A549 (cell line): ENCODE measurements at regions not wholly inside any gene's neighbourhood (a gene's known extent, or its start where the extent isn't known, plus 50 kb on each side); places are given as distances from the start of the nearest gene placed in this dataset.

ENCODE experiments used
- ATAC-seq, 2 experiments: fragments of 200-7000 bp in 1 of 2; fragments of >200 bp in 1 of 2; cut with Nextera tagmentation in 1 of 2; cut with Tn5 transposase in 1 of 2; 3 replicates each; pipeline versions ENCODE4 v1.8.0 to v1.9.1; 2018 to 2020; ENCODE audit warnings: mild to moderate bottlenecking in 1 of 2, moderate library complexity in 1 of 2
- CTCF ChIA-PET: fragments of 300-600 bp; sonication (Branson Sonifier 250); formaldehyde crosslinking; extraction: SDS; loops from one replicate; lab custom pipeline; 2021; ENCODE audit warnings: antibody characterized with exemption, inconsistent platforms; lab: Yijun Ruan, JAX
- POLR2A ChIA-PET: fragments of 350-600 bp; formaldehyde crosslinking; extraction: SDS; loops from one replicate; lab custom pipeline; 2021; ENCODE audit warnings: antibody characterized with exemption, inconsistent platforms; lab: Yijun Ruan, JAX
- DNase-seq, 2 experiments: peaks; one replicate each; pipeline versions ENCODE4 v3.0.0 to v3.0.0-alpha.2; 2011 to 2016; ENCODE audit warnings: low read depth in 1 of 2, low spot score in 1 of 2
- FAIRE-seq: peaks from 2 replicates; lab custom pipeline; 2011; peaks lifted over from hg19 to GRCh38; lab: Jason Lieb, UNC
- H3K27ac ChIP-seq, 2 experiments: fragments of >200 bp; sonication (Bioruptor Twin); formaldehyde crosslinking; 3 replicates each; pipeline ENCODE4 v1.5.1; 2016 to 2017
- H3K4me1 ChIP-seq: fragments of >200 bp; sonication (Bioruptor Twin); formaldehyde crosslinking; 3 replicates; pipeline ENCODE4 v1.6.1; 2016
- H3K4me2 ChIP-seq: fragments of >200 bp; sonication (Bioruptor Twin); formaldehyde crosslinking; 3 replicates; pipeline ENCODE4 v1.6.1; 2016
- H3K4me3 ChIP-seq: fragments of >200 bp; sonication (Bioruptor Twin); formaldehyde crosslinking; 3 replicates; pipeline ENCODE4 v1.5.1; 2016
- H3K9me3 ChIP-seq: fragments of >200 bp; sonication (Bioruptor Twin); formaldehyde crosslinking; 3 replicates; pipeline ENCODE4 v1.6.1; 2016
- BHLHE40 ChIP-seq: IDR thresholded peaks from 2 replicates; pipeline ENCODE4 v1.6.1; 2012; ENCODE audit warnings: low read depth, low read length, inconsistent platforms
- CBX2 ChIP-seq: fragments of 200-600 bp; sonication (generic); IDR thresholded peaks from 2 replicates; pipeline ENCODE4 v1.6.1; 2016; ENCODE audit warnings: low read depth, mild to moderate bottlenecking, borderline replicate concordance
- CEBPB ChIP-seq, 2 experiments: fragments of >200 bp in 1 of 2; sonication (Bioruptor Twin) in 1 of 2; formaldehyde crosslinking in 1 of 2; IDR thresholded peaks; 2 replicates each; pipeline ENCODE4 v1.6.1; 2012 to 2016
- CHD2 ChIP-seq: fragments of 150-350 bp; IDR thresholded peaks from 2 replicates; pipeline ENCODE4 v1.6.1; 2014; ENCODE audit warnings: low read length; ENCODE audit not compliant: partially characterized antibody
- FOSL2 ChIP-seq, 2 experiments: fragments of 450-650 bp in 1 of 2; fragments of >200 bp in 1 of 2; sonication (Bioruptor Twin) in 1 of 2; formaldehyde crosslinking; IDR thresholded peaks; 2 replicates each; pipeline versions ENCODE4 v1.5.0 to v1.6.1; 2016 to 2020; ENCODE audit warnings: mild to moderate bottlenecking in 1 of 2, moderate library complexity in 1 of 2
- KDM1A ChIP-seq: fragments of 200-600 bp; sonication (generic); IDR thresholded peaks from 2 replicates; pipeline ENCODE4 v1.6.1; 2016; ENCODE audit warnings: low read depth, mild to moderate bottlenecking
- MAFK ChIP-seq: fragments of 450-650 bp; IDR thresholded peaks from 2 replicates; pipeline ENCODE4 v1.6.1; 2014; ENCODE audit not compliant: partially characterized antibody
- NPAS2 ChIP-seq: fragments of 250-450 bp; sonication (Bioruptor Pico); IDR thresholded peaks from 2 replicates; pipeline ENCODE4 v1.8.0; 2022; ENCODE audit warnings: mild to moderate bottlenecking, moderate library complexity, borderline replicate concordance
- RAD21 ChIP-seq, 2 experiments: fragments of >200 bp in 1 of 2; sonication (Bioruptor Twin) in 1 of 2; formaldehyde crosslinking in 1 of 2; IDR thresholded peaks in 1 of 2; conservative IDR thresholded peaks in 1 of 2; 2 replicates in 1 of 2; 3 replicates in 1 of 2; pipeline ENCODE4 v1.6.1; 2012 to 2018; ENCODE audit warnings: inconsistent platforms in 1 of 2
- RFX5 ChIP-seq: fragments of 450-650 bp; IDR thresholded peaks from 2 replicates; pipeline ENCODE4 v1.7.1; 2014; ENCODE audit warnings: antibody characterized with exemption, mild to moderate bottlenecking, moderate library complexity
- RNF2 ChIP-seq: fragments of 200-600 bp; sonication (generic); IDR thresholded peaks from 2 replicates; pipeline ENCODE4 v1.6.1; 2016; ENCODE audit warnings: low read depth, mild to moderate bottlenecking, antibody characterized with exemption, moderate library complexity, borderline replicate concordance
- SMC3 ChIP-seq: fragments of >200 bp; sonication (Bioruptor Twin); formaldehyde crosslinking; IDR thresholded peaks from 3 replicates; pipeline ENCODE4 v1.6.1; 2018; ENCODE audit warnings: inconsistent platforms
- SREBF2 ChIP-seq: fragments of 450-650 bp; IDR thresholded peaks from 2 replicates; pipeline ENCODE4 v1.6.1; 2014; ENCODE audit warnings: mild to moderate bottlenecking, moderate library complexity
- ZNF302 ChIP-seq: fragments of 250-450 bp; sonication (Bioruptor Pico); IDR thresholded peaks from 2 replicates; pipeline ENCODE4 v1.9.0; 2021; ENCODE audit warnings: inconsistent platforms, mild to moderate bottlenecking, moderate library complexity
- WGBS: methylation state at CpG from one replicate; pipeline ENCODE4 v1.1.6; 2017; ENCODE audit errors: missing lambda C conversion rate; 5-methylcytosine and 5-hydroxymethylcytosine counted together
- TF ChIP-seq, protein P1 (sequence below): fragments of 150-350 bp; IDR thresholded peaks from 2 replicates; pipeline ENCODE4 v1.6.1; 2014; ENCODE audit warnings: low read depth, mild to moderate bottlenecking, low read length
- TF ChIP-seq, protein P2 (sequence below): fragments of >200 bp; sonication (Bioruptor Twin); formaldehyde crosslinking; IDR thresholded peaks from 3 replicates; pipeline ENCODE4 v1.5.1; 2016
- TF ChIP-seq, protein P3 (sequence below): fragments of 250-450 bp; sonication (Bioruptor Pico); IDR thresholded peaks from 2 replicates; pipeline ENCODE4 v1.5.0; 2020; ENCODE audit warnings: low read depth, mild to moderate bottlenecking, moderate library complexity
- TF ChIP-seq, protein P4 (sequence below): IDR thresholded peaks from 2 replicates; pipeline ENCODE4 v1.6.1; 2012

DNA sequence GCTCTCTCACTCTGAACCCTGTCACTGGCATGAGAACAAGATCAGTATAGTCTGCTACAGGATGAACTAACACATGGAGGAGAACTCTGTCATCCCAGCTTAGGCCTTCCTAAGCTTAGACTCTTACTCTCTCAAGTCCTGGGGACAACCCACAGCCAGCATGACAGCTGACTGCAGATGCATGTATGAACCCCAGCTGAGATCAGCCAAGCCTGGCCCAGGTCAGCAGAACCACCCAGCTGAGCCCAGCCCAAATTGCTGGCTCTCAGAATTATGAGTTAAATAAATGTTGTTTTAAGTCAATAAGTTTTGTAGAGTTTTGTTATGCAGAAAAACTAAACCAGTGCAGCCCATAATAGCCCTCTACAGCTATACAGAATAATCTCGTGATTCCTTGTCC, 287.3 kb downstream of the TNS1 start:
- H3K4me3 ChIP-seq = no peak overlapping the region
- H3K9me3 ChIP-seq = no peaks in the 10 kb centered on the region
- FAIRE-seq (no peak), DNase-seq (no peak), ATAC-seq (no peak)
- ChIA-PET POLR2A (no interaction called here), CTCF (interaction anchor here (0.7 to 1.7 kb wide), 5 partner anchors 11 to 1017 kb away, joined by 3 to 6 read pairs (median 3); no protein-coding TSS in a partner anchor)
- no peak overlapping the region for H3K27ac ChIP-seq
- WGBS = 36% methylated on average over 1 of the region's 1 CpG
- peaks cover 6% of the 10 kb centered on the region; the same call in 2 of the 3 replicates for H3K4me1 ChIP-seq
- TF ChIP-seq NPAS2 (no peak), MAFK (no peak), RNF2 (no peak), CHD2 (no peak), SREBF2 (no peak), FOSL2 (IDR thresholded peaks at IDR 0.05) (no peak), FOSL2 (CRISPR knock-in tag; IDR thresholded peaks at IDR 0.05) (no peak), KDM1A (no peak)
- TF ChIP-seq, protein P1, sequence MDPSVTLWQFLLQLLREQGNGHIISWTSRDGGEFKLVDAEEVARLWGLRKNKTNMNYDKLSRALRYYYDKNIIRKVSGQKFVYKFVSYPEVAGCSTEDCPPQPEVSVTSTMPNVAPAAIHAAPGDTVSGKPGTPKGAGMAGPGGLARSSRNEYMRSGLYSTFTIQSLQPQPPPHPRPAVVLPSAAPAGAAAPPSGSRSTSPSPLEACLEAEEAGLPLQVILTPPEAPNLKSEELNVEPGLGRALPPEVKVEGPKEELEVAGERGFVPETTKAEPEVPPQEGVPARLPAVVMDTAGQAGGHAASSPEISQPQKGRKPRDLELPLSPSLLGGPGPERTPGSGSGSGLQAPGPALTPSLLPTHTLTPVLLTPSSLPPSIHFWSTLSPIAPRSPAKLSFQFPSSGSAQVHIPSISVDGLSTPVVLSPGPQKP = no peak
- TF ChIP-seq, protein P2, sequence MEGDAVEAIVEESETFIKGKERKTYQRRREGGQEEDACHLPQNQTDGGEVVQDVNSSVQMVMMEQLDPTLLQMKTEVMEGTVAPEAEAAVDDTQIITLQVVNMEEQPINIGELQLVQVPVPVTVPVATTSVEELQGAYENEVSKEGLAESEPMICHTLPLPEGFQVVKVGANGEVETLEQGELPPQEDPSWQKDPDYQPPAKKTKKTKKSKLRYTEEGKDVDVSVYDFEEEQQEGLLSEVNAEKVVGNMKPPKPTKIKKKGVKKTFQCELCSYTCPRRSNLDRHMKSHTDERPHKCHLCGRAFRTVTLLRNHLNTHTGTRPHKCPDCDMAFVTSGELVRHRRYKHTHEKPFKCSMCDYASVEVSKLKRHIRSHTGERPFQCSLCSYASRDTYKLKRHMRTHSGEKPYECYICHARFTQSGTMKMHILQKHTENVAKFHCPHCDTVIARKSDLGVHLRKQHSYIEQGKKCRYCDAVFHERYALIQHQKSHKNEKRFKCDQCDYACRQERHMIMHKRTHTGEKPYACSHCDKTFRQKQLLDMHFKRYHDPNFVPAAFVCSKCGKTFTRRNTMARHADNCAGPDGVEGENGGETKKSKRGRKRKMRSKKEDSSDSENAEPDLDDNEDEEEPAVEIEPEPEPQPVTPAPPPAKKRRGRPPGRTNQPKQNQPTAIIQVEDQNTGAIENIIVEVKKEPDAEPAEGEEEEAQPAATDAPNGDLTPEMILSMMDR = no peak
- no peak overlapping the region for H3K4me2 ChIP-seq

DNA sequence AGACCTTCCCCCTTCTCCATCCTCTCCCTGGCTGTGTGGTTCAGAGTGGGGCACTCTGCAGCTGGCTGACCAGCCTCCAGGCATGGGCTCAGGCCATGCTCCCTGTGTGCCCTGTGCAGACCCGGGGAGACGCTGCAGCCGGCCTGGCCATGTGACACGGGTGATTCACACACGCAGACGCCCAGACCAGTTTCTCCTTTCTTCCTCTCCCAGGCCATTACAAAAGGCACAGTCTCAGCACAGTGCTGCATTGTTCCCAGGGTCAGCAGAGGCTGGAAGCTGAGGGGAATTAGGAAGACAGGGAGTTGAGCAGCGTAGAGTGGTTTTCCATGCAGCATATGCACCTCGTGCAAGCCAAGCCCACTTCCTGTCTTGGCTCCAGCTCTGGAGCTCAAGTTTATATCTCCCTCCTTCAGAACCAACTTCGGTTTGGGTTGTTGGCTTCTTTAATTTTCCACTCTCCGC, 288.5 kb downstream of the TNS1 start:
- CTCF ChIA-PET = interaction anchor here (0.6 to 3.3 kb wide), 6 partner anchors 10 to 1032 kb away, joined by 3 to 30 read pairs (median 4); no protein-coding TSS in a partner anchor
- POLR2A ChIA-PET = no interaction called here
- H3K27ac ChIP-seq = no peak overlapping the region
- ATAC-seq (peak in 1 of 2 experiments; percentile 42; a peak in 3 of 6 replicates), FAIRE-seq (no peak), DNase-seq (no peak)
- WGBS = 72% methylated on average over 10 of the region's 10 CpGs
- H3K9me3 ChIP-seq = no peaks in the 10 kb centered on the region
- TF ChIP-seq CBX2 (no peak), ZNF302 (no peak)
- no peak overlapping the region for H3K4me2 ChIP-seq
- no peak overlapping the region for H3K4me3 ChIP-seq
- peaks cover 6% of the 10 kb centered on the region; the same call in 2 of the 3 replicates for H3K4me1 ChIP-seq

DNA sequence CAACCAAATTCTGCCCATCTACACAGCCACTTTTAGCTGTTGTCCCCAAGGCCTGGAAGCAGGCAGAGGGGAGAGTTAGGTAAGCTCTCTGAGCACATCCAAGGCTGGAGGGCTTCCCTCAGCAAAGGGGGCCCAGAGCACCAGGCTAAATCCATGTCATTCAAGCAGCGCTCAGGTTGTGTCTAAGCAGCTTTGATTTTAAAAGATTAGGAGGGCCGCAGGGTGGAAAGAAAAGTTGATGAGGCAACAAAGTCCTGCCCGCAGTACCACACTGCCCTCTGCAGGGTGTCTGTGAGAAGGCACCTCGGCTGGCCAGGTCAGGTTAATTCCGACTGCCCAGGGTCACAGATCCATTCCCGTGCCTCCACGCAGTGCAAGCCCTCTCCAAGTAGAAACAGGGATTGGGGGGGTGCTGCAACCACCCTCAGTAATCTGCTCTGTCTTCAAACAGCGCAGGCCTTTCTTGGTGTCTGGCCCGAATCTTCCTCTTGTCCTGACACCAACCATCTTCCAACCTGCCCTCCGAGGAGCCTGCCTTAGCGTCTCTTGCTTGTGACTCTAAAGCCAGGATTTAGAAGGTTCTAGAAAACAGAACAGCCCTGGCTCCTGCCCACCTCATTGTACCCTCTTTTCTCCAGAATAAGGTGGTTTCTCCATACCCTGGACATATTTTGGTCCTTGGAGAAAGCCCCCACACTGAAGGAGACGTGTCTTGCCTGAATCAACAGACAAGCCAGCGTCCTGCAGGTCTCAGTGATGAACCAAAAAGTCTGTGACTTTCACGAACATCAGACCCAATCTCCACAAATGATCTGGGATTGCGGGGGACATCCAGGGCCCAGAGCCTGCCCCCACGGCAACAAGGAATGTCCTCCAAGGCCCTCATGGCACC, 289.2 kb downstream of the TNS1 start:
- ATAC-seq (peak; percentile 75 to 92), DNase-seq (peak; percentile 61 to 65), FAIRE-seq (no peak)
- H3K4me1 ChIP-seq = peaks cover 6% of the 10 kb centered on the region; the same call in 2 of the 3 replicates
- H3K4me3 ChIP-seq = no peak overlapping the region
- ChIA-PET CTCF (interaction anchor here (0.6 to 3.3 kb wide), 58 partner anchors 9 to 1683 kb away, joined by 3 to 30 read pairs (median 3); partner anchors contain the start of gene IGFBP5), POLR2A (no interaction called here)
- 0 out of 3 replicates have a peak overlapping the region, but pooled peaks have one; percentile 5 for H3K4me2 ChIP-seq
- TF ChIP-seq, protein P2 = peak; percentile 92
- TF ChIP-seq SMC3 (peak; percentile 96), RFX5 (no peak), BHLHE40 (no peak), CEBPB (IDR thresholded peaks at IDR 0.05) (peak in 1 of 2 experiments; percentile 71; a peak in 2 of 4 replicates), RAD21 (conservative IDR thresholded peaks at IDR 0.05 in 1 of 2, IDR thresholded peaks at IDR 0.05 in 1 of 2) (peak; percentile 98 to 99), MAFK (peak; percentile 45)
- TF ChIP-seq, protein P3, sequence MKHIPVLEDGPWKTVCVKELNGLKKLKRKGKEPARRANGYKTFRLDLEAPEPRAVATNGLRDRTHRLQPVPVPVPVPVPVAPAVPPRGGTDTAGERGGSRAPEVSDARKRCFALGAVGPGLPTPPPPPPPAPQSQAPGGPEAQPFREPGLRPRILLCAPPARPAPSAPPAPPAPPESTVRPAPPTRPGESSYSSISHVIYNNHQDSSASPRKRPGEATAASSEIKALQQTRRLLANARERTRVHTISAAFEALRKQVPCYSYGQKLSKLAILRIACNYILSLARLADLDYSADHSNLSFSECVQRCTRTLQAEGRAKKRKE (CRISPR knock-in tag) = no peak
- TF ChIP-seq, protein P4, sequence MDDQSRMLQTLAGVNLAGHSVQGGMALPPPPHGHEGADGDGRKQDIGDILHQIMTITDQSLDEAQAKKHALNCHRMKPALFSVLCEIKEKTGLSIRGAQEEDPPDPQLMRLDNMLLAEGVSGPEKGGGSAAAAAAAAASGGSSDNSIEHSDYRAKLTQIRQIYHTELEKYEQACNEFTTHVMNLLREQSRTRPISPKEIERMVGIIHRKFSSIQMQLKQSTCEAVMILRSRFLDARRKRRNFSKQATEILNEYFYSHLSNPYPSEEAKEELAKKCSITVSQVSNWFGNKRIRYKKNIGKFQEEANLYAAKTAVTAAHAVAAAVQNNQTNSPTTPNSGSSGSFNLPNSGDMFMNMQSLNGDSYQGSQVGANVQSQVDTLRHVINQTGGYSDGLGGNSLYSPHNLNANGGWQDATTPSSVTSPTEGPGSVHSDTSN = no peak
- WGBS = 25% methylated on average over 9 of the region's 16 CpGs
- no peaks in the 10 kb centered on the region for H3K9me3 ChIP-seq
- H3K27ac ChIP-seq = peak overlapping the region; percentile 37 to 73; a peak in 5 of 6 replicates
